ENCODE measurements at regions not wholly inside any gene's neighbourhood (a gene's known extent, or its start where the extent isn't known, plus 50 kb on each side); places are given as distances from the start of the nearest gene placed in this dataset.

- no peak overlapping the region for H2AFZ ChIP-seq (ENCODE audit: low read depth, low read length)
- no peaks in the 10 kb centered on the region for H4K20me1 ChIP-seq (replicated peaks; ENCODE audit: control insufficient read depth, extremely low read depth, insufficient read depth, low read length)
- intact Hi-C loops (cut with micrococcal nuclease) (loop anchor here (5.0 to 10.0 kb wide), 2 partner anchors 470 to 563 kb away; partner anchors contain the start of gene POU4F1), dilution Hi-C loops (cut with MboI; ENCODE audit: extremely low pct_ligation_motif_present, low sequenced_read_pairs) (no loop called here)
- peak; percentile 47 for FAIRE-seq
- TF ChIP-seq MYC (IDR thresholded peaks at IDR 0.05; ENCODE audit: low read depth, low read length) = no peak
- no peak for TF ChIP-seq MAX (IDR thresholded peaks at IDR 0.05; ENCODE audit: insufficient read depth, insufficient read length)
- peak; percentile 21 to 24 for TF ChIP-seq CTCF (IDR thresholded peaks at IDR 0.05; ENCODE audit: extremely low read depth in 1 of 2, insufficient read depth in 1 of 2, low read depth in 1 of 2, low read length in 2 of 2)
- POLR2A ChIA-PET = no interaction called here
- DNase-seq (ENCODE audit: low read depth, low spot score) = peak; percentile 39
- H3K27me3 ChIP-seq (ENCODE audit: control insufficient read depth in 2 of 2, insufficient read depth in 2 of 2, low read length in 2 of 2) = peaks cover 14% of the 10 kb centered on the region in 2 experiments
- no peaks in the 10 kb centered on the region for H3K9me3 ChIP-seq (replicated peaks; ENCODE audit: control insufficient read depth, insufficient read depth, low read length)
- CTCF ChIA-PET = interaction anchor here (0.6 to 4.8 kb wide), 13 partner anchors 11 to 1410 kb away, joined by 3 to 50 read pairs (median 5); no protein-coding TSS in a partner anchor
- no peak overlapping the region for H3K27ac ChIP-seq (ENCODE audit: insufficient read depth, low read depth, low read length)
- H3K79me2 ChIP-seq (ENCODE audit: control insufficient read depth, insufficient read depth, low read length) = no peaks in the 10 kb centered on the region
- H3K9ac ChIP-seq (replicated peaks; ENCODE audit: extremely low read depth, insufficient read depth, low read length) = no peak overlapping the region
- H3K36me3 ChIP-seq (ENCODE audit: control insufficient read depth in 2 of 2, extremely low read depth in 1 of 2, insufficient read depth in 2 of 2, low read length in 2 of 2) = no peaks in the 10 kb centered on the region
- no TSS peak for BruUV-seq (replicated peaks)
- no peak overlapping the region for H3K4me2 ChIP-seq (ENCODE audit: insufficient read depth, low read length)
- H3K4me3 ChIP-seq (replicated peaks in 1 of 3; ENCODE audit: insufficient read depth in 1 of 3, low read depth in 1 of 3, low read length in 3 of 3) = no peak overlapping the region
- no peaks in the 10 kb centered on the region for H3K4me1 ChIP-seq (ENCODE audit: control insufficient read depth, extremely low read depth, insufficient read depth, low read length)
- H3K9me1 ChIP-seq (replicated peaks; ENCODE audit: control insufficient read depth, extremely low read depth, insufficient read depth, low read length) = no peaks in the 10 kb centered on the region
Measured at GRCh38 chr13:78131811-78132210, 213.2 kb upstream of the EDNRB start.

GRCh38 chr13:78131346-78131745 is 212.7 kb upstream of the EDNRB start:
- H3K79me2 ChIP-seq (ENCODE audit: control insufficient read depth, insufficient read depth, low read length) = no peaks in the 10 kb centered on the region
- H3K27ac ChIP-seq (ENCODE audit: insufficient read depth, low read depth, low read length) = no peak overlapping the region
- H3K9me1 ChIP-seq (replicated peaks; ENCODE audit: control insufficient read depth, extremely low read depth, insufficient read depth, low read length) = no peaks in the 10 kb centered on the region
- FAIRE-seq (no peak), DNase-seq (ENCODE audit: low read depth, low spot score) (peak; percentile 49)
- H3K4me2 ChIP-seq (ENCODE audit: insufficient read depth, low read length) = no peak overlapping the region
- ChIA-PET POLR2A (no interaction called here), CTCF (interaction anchor here (0.6 to 4.8 kb wide), 13 partner anchors 10 to 1410 kb away, joined by 3 to 50 read pairs (median 5); no protein-coding TSS in a partner anchor)
- no peak for TF ChIP-seq POLR2AphosphoS5 (IDR thresholded peaks at IDR 0.05; ENCODE audit: insufficient read depth, low read depth, low read length)
- TF ChIP-seq CTCF (IDR thresholded peaks at IDR 0.05; ENCODE audit: extremely low read depth in 1 of 2, insufficient read depth in 1 of 2, low read depth in 1 of 2, low read length in 2 of 2) = no peak
- TF ChIP-seq JUN (IDR thresholded peaks at IDR 0.05; ENCODE audit: borderline replicate concordance, insufficient read depth, insufficient read length, low read depth) = no peak
- no peak for TF ChIP-seq MYC (IDR thresholded peaks at IDR 0.05; ENCODE audit: low read depth, low read length)
- TF ChIP-seq POLR2A (IDR thresholded peaks at IDR 0.05; ENCODE audit: low read depth, low read length) = no peak
- no peak for TF ChIP-seq FOS (IDR thresholded peaks at IDR 0.05; ENCODE audit: borderline replicate concordance, insufficient read depth, low read length)
- no peak for TF ChIP-seq EZH2 (IDR thresholded peaks at IDR 0.05; ENCODE audit: borderline replicate concordance, low read depth, low read length, severe bottlenecking)
- TF ChIP-seq MAX (IDR thresholded peaks at IDR 0.05; ENCODE audit: insufficient read depth, insufficient read length) = no peak
- TF ChIP-seq GATA2 (IDR thresholded peaks at IDR 0.05; ENCODE audit: insufficient read depth, insufficient read length, low read depth, low read length) = no peak
- H3K27me3 ChIP-seq (ENCODE audit: control insufficient read depth in 2 of 2, insufficient read depth in 2 of 2, low read length in 2 of 2) = peaks cover 14 to 15% of the 10 kb centered on the region in 2 experiments
- no TSS peak for BruUV-seq (replicated peaks)
- no peaks in the 10 kb centered on the region for H3K9me3 ChIP-seq (replicated peaks; ENCODE audit: control insufficient read depth, insufficient read depth, low read length)
- no peaks in the 10 kb centered on the region for H3K36me3 ChIP-seq (ENCODE audit: control insufficient read depth in 2 of 2, extremely low read depth in 1 of 2, insufficient read depth in 2 of 2, low read length in 2 of 2)
- H2AFZ ChIP-seq (ENCODE audit: low read depth, low read length) = no peak overlapping the region
- intact Hi-C loops (cut with micrococcal nuclease) (loop anchor here (5.0 to 10.0 kb wide), 2 partner anchors 471 to 563 kb away; partner anchors contain the start of gene POU4F1), dilution Hi-C loops (cut with MboI; ENCODE audit: extremely low pct_ligation_motif_present, low sequenced_read_pairs) (no loop called here)
- H4K20me1 ChIP-seq (replicated peaks; ENCODE audit: control insufficient read depth, extremely low read depth, insufficient read depth, low read length) = no peaks in the 10 kb centered on the region
- no peak overlapping the region for H3K4me3 ChIP-seq (replicated peaks in 1 of 3; ENCODE audit: insufficient read depth in 1 of 3, low read depth in 1 of 3, low read length in 3 of 3)
- H3K9ac ChIP-seq (replicated peaks; ENCODE audit: extremely low read depth, insufficient read depth, low read length) = no peak overlapping the region
- H3K4me1 ChIP-seq (ENCODE audit: control insufficient read depth, extremely low read depth, insufficient read depth, low read length) = no peaks in the 10 kb centered on the region
